Fibroblast of lung (primary cell): ENCODE measurements at regions not wholly inside any gene's neighbourhood (a gene's known extent, or its start where the extent isn't known, plus 50 kb on each side); places are given as distances from the start of the nearest gene placed in this dataset.

Experiments
- DNase-seq, 2 donors: peaks; one replicate each; pipeline versions ENCODE4 v3.0.0 to v3.0.0-alpha.2; 2010; ENCODE audit warnings: low read depth in 2 of 2
- H2AFZ ChIP-seq: 2 replicates; pipeline ENCODE4 v1.5.1; 2012; ENCODE audit warnings: low read length, control low read depth, inconsistent platforms
- H3K27ac ChIP-seq: 2 replicates; pipeline ENCODE4 v1.5.1; 2011; ENCODE audit warnings: low read length, control low read depth; ENCODE audit not compliant: insufficient read depth
- H3K27me3 ChIP-seq: 2 replicates; pipeline ENCODE4 v1.5.1; 2011; ENCODE audit warnings: mild to moderate bottlenecking, low read length; ENCODE audit not compliant: control insufficient read depth, insufficient read depth
- H3K36me3 ChIP-seq: 2 replicates; pipeline ENCODE4 v1.5.1; 2011; ENCODE audit warnings: low read length; ENCODE audit not compliant: control insufficient read depth, insufficient read depth
- H3K4me1 ChIP-seq: 2 replicates; pipeline ENCODE4 v1.5.1; 2011; ENCODE audit warnings: low read length; ENCODE audit not compliant: control insufficient read depth, insufficient read depth; ENCODE audit errors: extremely low read depth
- H3K4me2 ChIP-seq: 2 replicates; pipeline ENCODE4 v1.5.1; 2011; ENCODE audit warnings: low read length, control low read depth; ENCODE audit not compliant: insufficient read depth; ENCODE audit errors: extremely low read depth
- H3K4me3 ChIP-seq, 4 experiments: fragments of 200-600 bp in 1 of 4; sonication (generic) in 1 of 4; replicated peaks in 1 of 4; 2 replicates each; pipeline ENCODE4 v1.5.1; 2011 to 2016; ENCODE audit warnings: low read length in 4 of 4, low read depth in 3 of 4, mild to moderate bottlenecking in 3 of 4, control low read depth in 2 of 4, inconsistent platforms in 1 of 4, mixed read lengths in 1 of 4; ENCODE audit not compliant: insufficient read depth in 1 of 4; ENCODE audit errors: control extremely low read depth in 1 of 4
- H3K79me2 ChIP-seq: 2 replicates; pipeline ENCODE4 v1.5.1; 2012; ENCODE audit warnings: mild to moderate bottlenecking, low read length, inconsistent platforms; ENCODE audit not compliant: control insufficient read depth, insufficient read depth
- H3K9ac ChIP-seq: 2 replicates; pipeline ENCODE4 v1.5.1; 2011; ENCODE audit warnings: mild to moderate bottlenecking, low read length, control low read depth; ENCODE audit not compliant: insufficient read depth
- H3K9me3 ChIP-seq: 2 replicates; pipeline ENCODE4 v1.5.1; 2012; ENCODE audit warnings: low read depth, low read length; ENCODE audit not compliant: control insufficient read depth, insufficient read depth
- H4K20me1 ChIP-seq: 2 replicates; pipeline ENCODE4 v1.5.1; 2011; ENCODE audit warnings: low read length; ENCODE audit not compliant: control insufficient read depth, insufficient read depth; ENCODE audit errors: extremely low read depth
- EZH2 ChIP-seq: IDR thresholded peaks from 2 replicates; pipeline ENCODE4 v1.5.1; 2012; ENCODE audit warnings: low read length, control low read depth, mild to moderate bottlenecking; ENCODE audit errors: missing control alignments
- TF ChIP-seq, protein P1 (sequence below), 2 donors: IDR thresholded peaks in 1 of 2; conservative IDR thresholded peaks in 1 of 2; 1 replicate in 1 of 2; 2 replicates in 1 of 2; pipeline ENCODE4 v1.5.1; 2011 to 2012; ENCODE audit warnings: low read length in 2 of 2, control low read depth in 1 of 2, inconsistent platforms in 1 of 2, low read depth in 1 of 2, mild to moderate bottlenecking in 1 of 2

GRCh38 chr16:86085795-86086194, 186.8 kb downstream of the IRF8 start:
- Histone ChIP-seq H3K4me2 (no peak overlapping the region), H2AFZ (no peak overlapping the region), H3K36me3 (no peaks in the 10 kb centered on the region), H3K27me3 (no peaks in the 10 kb centered on the region), H3K27ac (no peak overlapping the region), H3K79me2 (no peaks in the 10 kb centered on the region), H3K9me3 (no peaks in the 10 kb centered on the region), H4K20me1 (no peaks in the 10 kb centered on the region), H3K4me1 (no peaks in the 10 kb centered on the region), H3K9ac (no peak overlapping the region), H3K4me3 (no peak overlapping the region)
- TF ChIP-seq, protein P1, sequence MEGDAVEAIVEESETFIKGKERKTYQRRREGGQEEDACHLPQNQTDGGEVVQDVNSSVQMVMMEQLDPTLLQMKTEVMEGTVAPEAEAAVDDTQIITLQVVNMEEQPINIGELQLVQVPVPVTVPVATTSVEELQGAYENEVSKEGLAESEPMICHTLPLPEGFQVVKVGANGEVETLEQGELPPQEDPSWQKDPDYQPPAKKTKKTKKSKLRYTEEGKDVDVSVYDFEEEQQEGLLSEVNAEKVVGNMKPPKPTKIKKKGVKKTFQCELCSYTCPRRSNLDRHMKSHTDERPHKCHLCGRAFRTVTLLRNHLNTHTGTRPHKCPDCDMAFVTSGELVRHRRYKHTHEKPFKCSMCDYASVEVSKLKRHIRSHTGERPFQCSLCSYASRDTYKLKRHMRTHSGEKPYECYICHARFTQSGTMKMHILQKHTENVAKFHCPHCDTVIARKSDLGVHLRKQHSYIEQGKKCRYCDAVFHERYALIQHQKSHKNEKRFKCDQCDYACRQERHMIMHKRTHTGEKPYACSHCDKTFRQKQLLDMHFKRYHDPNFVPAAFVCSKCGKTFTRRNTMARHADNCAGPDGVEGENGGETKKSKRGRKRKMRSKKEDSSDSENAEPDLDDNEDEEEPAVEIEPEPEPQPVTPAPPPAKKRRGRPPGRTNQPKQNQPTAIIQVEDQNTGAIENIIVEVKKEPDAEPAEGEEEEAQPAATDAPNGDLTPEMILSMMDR (conservative IDR thresholded peaks at IDR 0.05 in 1 of 2, IDR thresholded peaks at IDR 0.05 in 1 of 2; ENCODE audit: low read depth in 1 of 2, low read length in 2 of 2), result no peak
- TF ChIP-seq EZH2, result no peak
- no peak for DNase-seq

- Histone ChIP-seq H4K20me1 (no peaks in the 10 kb centered on the region), H2AFZ (no peak overlapping the region), H3K36me3 (no peaks in the 10 kb centered on the region), H3K27ac (no peak overlapping the region), H3K79me2 (no peaks in the 10 kb centered on the region), H3K4me1 (no peaks in the 10 kb centered on the region), H3K27me3 (no peaks in the 10 kb centered on the region), H3K9me3 (no peaks in the 10 kb centered on the region), H3K4me3 (no peak overlapping the region), H3K9ac (no peak overlapping the region), H3K4me2 (no peak overlapping the region)
- TF ChIP-seq, protein P1 (conservative IDR thresholded peaks at IDR 0.05 in 1 of 2, IDR thresholded peaks at IDR 0.05 in 1 of 2; ENCODE audit: low read depth in 1 of 2, low read length in 2 of 2), result no peak
- TF ChIP-seq EZH2, result no peak
- no peak for DNase-seq
These were observed 187.5 kb downstream of the IRF8 start for GRCh38 chr16:86086471-86086870.

- H3K27ac ChIP-seq, result no peak overlapping the region
- H3K27me3 ChIP-seq, result no peaks in the 10 kb centered on the region
- H3K36me3 ChIP-seq, result no peaks in the 10 kb centered on the region
- H3K9ac ChIP-seq, result no peak overlapping the region
- H2AFZ ChIP-seq, result no peak overlapping the region
- H3K79me2 ChIP-seq, result no peaks in the 10 kb centered on the region
- H3K4me2 ChIP-seq, result no peak overlapping the region
- H3K4me1 ChIP-seq, result no peaks in the 10 kb centered on the region
- H4K20me1 ChIP-seq, result no peaks in the 10 kb centered on the region
- H3K9me3 ChIP-seq, result no peaks in the 10 kb centered on the region
- no peak overlapping the region for H3K4me3 ChIP-seq
- DNase-seq, result no peak
- TF ChIP-seq, protein P1 (conservative IDR thresholded peaks at IDR 0.05 in 1 of 2, IDR thresholded peaks at IDR 0.05 in 1 of 2; ENCODE audit: low read depth in 1 of 2, low read length in 2 of 2), result no peak
- TF ChIP-seq EZH2, result no peak
These were observed 188.3 kb downstream of the IRF8 start for GRCh38 chr16:86087011-86087895.
